ENCODE measurements at regions not wholly inside any gene's neighbourhood (a gene's known extent, or its start where the extent isn't known, plus 50 kb on each side); places are given as distances from the start of the nearest gene placed in this dataset.

GRCh38 chr4:181507180-181507835 lies 735.9 kb upstream of the TENM3 start:
- no peaks in the 10 kb centered on the region for H3K9me3 Mint-ChIP-seq
- H3K36me3 Mint-ChIP-seq, result no peaks in the 10 kb centered on the region
- no peaks in the 10 kb centered on the region for H3K27me3 Mint-ChIP-seq
- H3K4me3 Mint-ChIP-seq, result no peak overlapping the region
- H3K4me1 Mint-ChIP-seq, result no peaks in the 10 kb centered on the region
- H3K27ac Mint-ChIP-seq, result no peak overlapping the region

- Mint-ChIP-seq H3K4me3 (no peak overlapping the region), H3K27me3 (no peaks in the 10 kb centered on the region), H3K9me3 (no peaks in the 10 kb centered on the region), H3K4me1 (no peaks in the 10 kb centered on the region), H3K36me3 (no peaks in the 10 kb centered on the region), H3K27ac (no peak overlapping the region)
Measured at GRCh38 chr4:181507938-181508337, 735.3 kb upstream of the TENM3 start.

- Mint-ChIP-seq H3K9me3 (no peaks in the 10 kb centered on the region), H3K4me3 (peak overlapping the region in 1 of 4 donors; percentile 65), H3K4me1 (no peaks in the 10 kb centered on the region), H3K36me3 (no peaks in the 10 kb centered on the region), H3K27ac (no peak overlapping the region), H3K27me3 (no peaks in the 10 kb centered on the region)
Measured at GRCh38 chr4:181508601-181509000, 734.6 kb upstream of the TENM3 start.

- H3K36me3 Mint-ChIP-seq, result no peaks in the 10 kb centered on the region
- no peak overlapping the region for H3K27ac Mint-ChIP-seq
- no peak overlapping the region for H3K4me3 Mint-ChIP-seq
- H3K9me3 Mint-ChIP-seq, result no peaks in the 10 kb centered on the region
- H3K4me1 Mint-ChIP-seq, result no peaks in the 10 kb centered on the region
- no peaks in the 10 kb centered on the region for H3K27me3 Mint-ChIP-seq
Measured at GRCh38 chr4:181509073-181509472, 734.1 kb upstream of the TENM3 start.

GRCh38 chr4:181517491-181517890 lies 725.7 kb upstream of the TENM3 start:
- Mint-ChIP-seq H3K4me3 (no peak overlapping the region), H3K9me3 (peaks cover 0 to 5% (median 0%) of the 10 kb centered on the region in 3 donors), H3K27me3 (no peaks in the 10 kb centered on the region), H3K27ac (no peak overlapping the region), H3K4me1 (no peaks in the 10 kb centered on the region), H3K36me3 (no peaks in the 10 kb centered on the region)

GRCh38 chr4:181520790-181521189 lies 722.4 kb upstream of the TENM3 start:
- H3K27ac Mint-ChIP-seq, result no peak overlapping the region
- no peaks in the 10 kb centered on the region for H3K4me1 Mint-ChIP-seq
- H3K27me3 Mint-ChIP-seq, result no peaks in the 10 kb centered on the region
- H3K4me3 Mint-ChIP-seq, result no peak overlapping the region
- peaks cover 0 to 2% (median 0%) of the 10 kb centered on the region in 3 donors for H3K9me3 Mint-ChIP-seq
- H3K36me3 Mint-ChIP-seq, result no peaks in the 10 kb centered on the region

GRCh38 chr4:181523973-181524372 lies 719.2 kb upstream of the TENM3 start:
- Mint-ChIP-seq H3K27me3 (no peaks in the 10 kb centered on the region), H3K4me1 (no peaks in the 10 kb centered on the region), H3K9me3 (no peaks in the 10 kb centered on the region), H3K27ac (no peak overlapping the region), H3K36me3 (no peaks in the 10 kb centered on the region), H3K4me3 (no peak overlapping the region)

GRCh38 chr4:181524499-181524898 lies 718.7 kb upstream of the TENM3 start:
- Mint-ChIP-seq H3K36me3 (no peaks in the 10 kb centered on the region), H3K9me3 (no peaks in the 10 kb centered on the region), H3K27ac (no peak overlapping the region), H3K4me3 (no peak overlapping the region), H3K27me3 (no peaks in the 10 kb centered on the region), H3K4me1 (no peaks in the 10 kb centered on the region)

- Mint-ChIP-seq H3K36me3 (no peaks in the 10 kb centered on the region), H3K27me3 (no peaks in the 10 kb centered on the region), H3K4me3 (no peak overlapping the region), H3K9me3 (no peaks in the 10 kb centered on the region), H3K27ac (no peak overlapping the region), H3K4me1 (no peaks in the 10 kb centered on the region)
Measured at GRCh38 chr4:181525634-181526033, 717.6 kb upstream of the TENM3 start.

- no peak overlapping the region for H3K4me3 Mint-ChIP-seq
- peak overlapping the region in 1 of 3 donors; percentile 7 for H3K27ac Mint-ChIP-seq
- no peaks in the 10 kb centered on the region for H3K36me3 Mint-ChIP-seq
- no peaks in the 10 kb centered on the region for H3K9me3 Mint-ChIP-seq
- no peaks in the 10 kb centered on the region for H3K27me3 Mint-ChIP-seq
- no peaks in the 10 kb centered on the region for H3K4me1 Mint-ChIP-seq
Measured at GRCh38 chr4:181528570-181529184, 714.5 kb upstream of the TENM3 start.

GRCh38 chr4:181529537-181529936 lies 713.7 kb upstream of the TENM3 start:
- Mint-ChIP-seq H3K36me3 (no peaks in the 10 kb centered on the region), H3K9me3 (no peaks in the 10 kb centered on the region), H3K4me1 (no peaks in the 10 kb centered on the region), H3K4me3 (no peak overlapping the region), H3K27me3 (no peaks in the 10 kb centered on the region), H3K27ac (no peak overlapping the region)

GRCh38 chr4:181536196-181536746 lies 706.9 kb upstream of the TENM3 start:
- no peak overlapping the region for H3K4me3 Mint-ChIP-seq
- H3K27ac Mint-ChIP-seq, result no peak overlapping the region
- H3K4me1 Mint-ChIP-seq, result peaks cover 0 to 1% (median 0%) of the 10 kb centered on the region in 3 donors
- H3K9me3 Mint-ChIP-seq, result peaks cover 0 to 3% (median 0%) of the 10 kb centered on the region in 3 donors
- peaks cover 2% of the 10 kb centered on the region for H3K27me3 Mint-ChIP-seq
- H3K36me3 Mint-ChIP-seq, result no peaks in the 10 kb centered on the region

GRCh38 chr4:181536811-181537434 lies 706.3 kb upstream of the TENM3 start:
- no peak overlapping the region for H3K27ac Mint-ChIP-seq
- peaks cover 0 to 4% (median 3%) of the 10 kb centered on the region in 3 donors for H3K9me3 Mint-ChIP-seq
- peaks cover 2% of the 10 kb centered on the region for H3K27me3 Mint-ChIP-seq
- no peak overlapping the region for H3K4me3 Mint-ChIP-seq
- H3K36me3 Mint-ChIP-seq, result no peaks in the 10 kb centered on the region
- peaks cover 0 to 1% (median 0%) of the 10 kb centered on the region in 3 donors for H3K4me1 Mint-ChIP-seq

- peaks cover 0 to 1% (median 0%) of the 10 kb centered on the region in 3 donors for H3K4me1 Mint-ChIP-seq
- H3K36me3 Mint-ChIP-seq, result no peaks in the 10 kb centered on the region
- no peak overlapping the region for H3K27ac Mint-ChIP-seq
- H3K9me3 Mint-ChIP-seq, result peaks cover 0 to 4% (median 3%) of the 10 kb centered on the region in 3 donors
- no peak overlapping the region for H3K4me3 Mint-ChIP-seq
- peaks cover 2% of the 10 kb centered on the region for H3K27me3 Mint-ChIP-seq
Measured at GRCh38 chr4:181538431-181538830, 704.8 kb upstream of the TENM3 start.

GRCh38 chr4:181541396-181541795 lies 701.8 kb upstream of the TENM3 start:
- H3K4me3 Mint-ChIP-seq, result no peak overlapping the region
- peaks cover 0 to 4% (median under 1%) of the 10 kb centered on the region in 3 donors for H3K9me3 Mint-ChIP-seq

More at GRCh38 chr4:181541396-181541795, 701.8 kb upstream of the TENM3 start:
- H3K27me3 Mint-ChIP-seq, result no peaks in the 10 kb centered on the region
- H3K4me1 Mint-ChIP-seq, result no peaks in the 10 kb centered on the region
- no peaks in the 10 kb centered on the region for H3K36me3 Mint-ChIP-seq
- no peak overlapping the region for H3K27ac Mint-ChIP-seq

All from IgD-negative memory B cell (primary cell).